ENCODE measurements at regions not wholly inside any gene's neighbourhood (a gene's known extent, or its start where the extent isn't known, plus 50 kb on each side); places are given as distances from the start of the nearest gene placed in this dataset.

DNA sequence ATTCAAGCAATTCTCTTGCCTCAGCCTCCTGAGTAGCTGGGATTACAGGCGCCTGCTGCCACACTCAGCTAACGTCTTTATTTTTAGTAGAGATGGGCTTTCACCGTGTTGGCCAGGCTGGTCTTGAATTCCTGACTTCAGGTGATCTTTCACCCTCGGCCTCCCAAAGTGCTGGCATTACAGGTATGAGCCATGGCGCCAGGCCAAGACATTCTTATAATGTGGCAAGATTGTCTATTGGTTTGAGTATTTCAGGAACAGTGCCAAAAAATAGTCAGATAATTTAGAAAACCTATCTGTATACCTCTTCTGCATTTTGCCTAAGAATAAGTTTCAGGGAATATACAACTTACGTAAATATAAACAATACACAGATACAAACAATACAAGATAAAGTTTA lies 136.8 kb downstream of the TMA16 start:
- no peak overlapping the region for H3K4me2 ChIP-seq
- no peak overlapping the region for H2AFZ ChIP-seq (replicated peaks)
- TF ChIP-seq CTCF (IDR thresholded peaks at IDR 0.05): no peak
- TF ChIP-seq EZH2 (IDR thresholded peaks at IDR 0.05): no peak
- TF ChIP-seq EZH2phosphoT487 (IDR thresholded peaks at IDR 0.05): no peak
- H3K36me3 ChIP-seq: no peaks in the 10 kb centered on the region
- Mint-ChIP-seq H3K4me1 (no peaks in the 10 kb centered on the region), H3K36me3 (no peaks in the 10 kb centered on the region), H3K27me3 (ENCODE audit: insufficient read depth, low read depth) (no peaks in the 10 kb centered on the region), H3K4me3 (no peak overlapping the region), H3K27ac (no peak overlapping the region), H3K9me3 (peaks cover 7% of the 10 kb centered on the region)
- H3K27ac ChIP-seq: no peak overlapping the region
- no peaks in the 10 kb centered on the region for H3K27me3 ChIP-seq
- no peaks in the 10 kb centered on the region for H3K9me3 ChIP-seq (ENCODE audit: low read depth)
- H3K4me1 ChIP-seq: no peaks in the 10 kb centered on the region
- no peaks in the 10 kb centered on the region for H4K20me1 ChIP-seq (ENCODE audit: low read depth)
- H3K9ac ChIP-seq: no peak overlapping the region
- H3K4me3 ChIP-seq: no peak overlapping the region
- H3K79me2 ChIP-seq (ENCODE audit: low read depth): no peaks in the 10 kb centered on the region
- DNase-seq (ENCODE audit: low spot score): no peak
- H3F3A ChIP-seq (ENCODE audit: low read depth): no peaks in the 10 kb centered on the region

GRCh38 chr4:163638909-163639308 lies 144.4 kb downstream of the TMA16 start:
- H3K9me3 Mint-ChIP-seq: no peaks in the 10 kb centered on the region
- H3K27ac ChIP-seq: no peak overlapping the region

GRCh38 chr4:163649557-163650091 lies 155.1 kb downstream of the TMA16 start:
- Mint-ChIP-seq H3K4me3 (no peak overlapping the region), H3K36me3 (no peaks in the 10 kb centered on the region), H3K9me3 (peaks cover 15% of the 10 kb centered on the region), H3K4me1 (peaks cover 4% of the 10 kb centered on the region), H3K27me3 (ENCODE audit: insufficient read depth, low read depth) (no peaks in the 10 kb centered on the region), H3K27ac (no peak overlapping the region)
- peaks cover 18% of the 10 kb centered on the region for H3K9me3 ChIP-seq (ENCODE audit: low read depth)
- no peaks in the 10 kb centered on the region for H3K79me2 ChIP-seq (ENCODE audit: low read depth)
- no peak overlapping the region for H3K4me2 ChIP-seq
- no peaks in the 10 kb centered on the region for H3K36me3 ChIP-seq
- no peaks in the 10 kb centered on the region for H3K27me3 ChIP-seq
- H3K4me3 ChIP-seq: no peak overlapping the region
- H4K20me1 ChIP-seq (ENCODE audit: low read depth): no peaks in the 10 kb centered on the region
- H2AFZ ChIP-seq (replicated peaks): no peak overlapping the region
- no peak for TF ChIP-seq EZH2 (IDR thresholded peaks at IDR 0.05)
- no peaks in the 10 kb centered on the region for H3F3A ChIP-seq (ENCODE audit: low read depth)
- H3K9ac ChIP-seq: no peak overlapping the region
- peaks cover 15% of the 10 kb centered on the region for H3K4me1 ChIP-seq
- DNase-seq (ENCODE audit: low spot score): peak; percentile 20
- H3K27ac ChIP-seq: no peak overlapping the region

More at GRCh38 chr4:163638909-163639308, 144.4 kb downstream of the TMA16 start:
- Histone ChIP-seq H4K20me1 (ENCODE audit: low read depth) (no peaks in the 10 kb centered on the region), H3F3A (ENCODE audit: low read depth) (no peaks in the 10 kb centered on the region), H3K79me2 (ENCODE audit: low read depth) (no peaks in the 10 kb centered on the region), H3K9me3 (ENCODE audit: low read depth) (no peaks in the 10 kb centered on the region), H3K36me3 (no peaks in the 10 kb centered on the region), H3K4me3 (no peak overlapping the region), H3K27me3 (no peaks in the 10 kb centered on the region), H2AFZ (replicated peaks) (no peak overlapping the region), H3K9ac (no peak overlapping the region), H3K4me1 (no peaks in the 10 kb centered on the region), H3K4me2 (no peak overlapping the region)
- TF ChIP-seq EZH2phosphoT487 (IDR thresholded peaks at IDR 0.05): no peak
- no peak for TF ChIP-seq EZH2 (IDR thresholded peaks at IDR 0.05)
- TF ChIP-seq CTCF (IDR thresholded peaks at IDR 0.05): no peak
- no peak overlapping the region for H3K4me3 Mint-ChIP-seq
- H3K27me3 Mint-ChIP-seq (ENCODE audit: insufficient read depth, low read depth): no peaks in the 10 kb centered on the region
- no peaks in the 10 kb centered on the region for H3K36me3 Mint-ChIP-seq
- H3K4me1 Mint-ChIP-seq: no peaks in the 10 kb centered on the region
- DNase-seq (ENCODE audit: low spot score): no peak
- H3K27ac Mint-ChIP-seq: no peak overlapping the region

DNA sequence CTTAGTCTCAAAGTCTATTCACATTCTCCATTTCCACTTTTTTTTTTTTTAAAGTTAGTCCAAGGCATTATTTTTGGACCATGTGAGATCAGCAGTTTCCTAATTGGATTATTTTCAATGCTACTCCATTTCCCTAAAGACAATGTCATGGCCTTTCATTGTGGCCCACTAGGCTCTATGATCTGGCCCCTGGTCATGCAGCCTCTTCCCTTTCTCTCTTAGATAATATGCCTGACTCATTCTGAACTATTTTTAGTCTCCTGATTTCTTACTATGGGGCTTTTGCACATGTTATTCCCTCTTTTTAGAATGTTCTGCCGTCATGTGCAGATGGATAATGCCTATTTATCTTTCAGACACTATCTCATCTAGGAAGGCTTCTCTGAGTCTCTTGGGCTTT lies 157.3 kb downstream of the TMA16 start:
- Mint-ChIP-seq H3K9me3 (peaks cover 2% of the 10 kb centered on the region), H3K36me3 (no peaks in the 10 kb centered on the region), H3K27me3 (ENCODE audit: insufficient read depth, low read depth) (no peaks in the 10 kb centered on the region), H3K4me3 (no peak overlapping the region), H3K27ac (no peak overlapping the region), H3K4me1 (peaks cover 4% of the 10 kb centered on the region)
- H3K4me1 ChIP-seq: peaks cover 15% of the 10 kb centered on the region
- no peaks in the 10 kb centered on the region for H3K36me3 ChIP-seq
- H3K79me2 ChIP-seq (ENCODE audit: low read depth): no peaks in the 10 kb centered on the region
- no peaks in the 10 kb centered on the region for H4K20me1 ChIP-seq (ENCODE audit: low read depth)
- TF ChIP-seq CTCF (IDR thresholded peaks at IDR 0.05) (no peak), EZH2 (IDR thresholded peaks at IDR 0.05) (no peak), EZH2phosphoT487 (IDR thresholded peaks at IDR 0.05) (no peak)
- no peak overlapping the region for H3K4me3 ChIP-seq
- no peak for DNase-seq (ENCODE audit: low spot score)
- H3K9me3 ChIP-seq (ENCODE audit: low read depth): peaks cover 4% of the 10 kb centered on the region
- no peak overlapping the region for H2AFZ ChIP-seq (replicated peaks)
- H3K9ac ChIP-seq: no peak overlapping the region
- H3F3A ChIP-seq (ENCODE audit: low read depth): no peaks in the 10 kb centered on the region
- H3K27me3 ChIP-seq: no peaks in the 10 kb centered on the region
- no peak overlapping the region for H3K27ac ChIP-seq
- no peak overlapping the region for H3K4me2 ChIP-seq
